Smooth muscle cell (in vitro differentiated cells): ENCODE measurements at regions not wholly inside any gene's neighbourhood (a gene's known extent, or its start where the extent isn't known, plus 50 kb on each side); places are given as distances from the start of the nearest gene placed in this dataset.

Experiments
- DNase-seq: peaks from one replicate; lab custom pipeline; 2025; ENCODE audit not compliant: unreplicated experiment; lab: John Stamatoyannopoulos, UW
- H2AFZ ChIP-seq: fragments of 200-600 bp; sonication (generic); 2 replicates; pipeline ENCODE4 v1.6.0; 2016; ENCODE audit warnings: antibody characterized with exemption, low read depth, mild to moderate bottlenecking
- H3F3A ChIP-seq: fragments of 200-600 bp; sonication (generic); 2 replicates; pipeline ENCODE4 v1.6.0; 2017; ENCODE audit warnings: antibody characterized with exemption, low read depth
- H3K27ac ChIP-seq: fragments of 200-600 bp; sonication (generic); 2 replicates; pipeline ENCODE4 v1.5.1; 2016; ENCODE audit warnings: low read depth, mild to moderate bottlenecking
- H3K27me3 ChIP-seq: fragments of 200-600 bp; sonication (generic); 2 replicates; pipeline ENCODE4 v1.6.1; 2016; ENCODE audit warnings: low read depth, mild to moderate bottlenecking
- H3K36me3 ChIP-seq: fragments of 200-600 bp; sonication (generic); 2 replicates; pipeline ENCODE4 v1.5.1; 2016; ENCODE audit warnings: low read depth
- H3K4me1 ChIP-seq: fragments of 200-600 bp; sonication (generic); 2 replicates; pipeline ENCODE4 v1.5.1; 2016; ENCODE audit warnings: low read depth
- H3K4me2 ChIP-seq: fragments of 200-600 bp; sonication (generic); 2 replicates; pipeline ENCODE4 v1.6.0; 2016; ENCODE audit warnings: mild to moderate bottlenecking
- H3K4me3 ChIP-seq: fragments of 200-600 bp; sonication (generic); 2 replicates; pipeline ENCODE4 v1.5.1; 2016; ENCODE audit warnings: mild to moderate bottlenecking
- H3K79me2 ChIP-seq: fragments of 200-600 bp; sonication (generic); 2 replicates; pipeline ENCODE4 v1.6.0; 2016; ENCODE audit warnings: low read depth, mild to moderate bottlenecking
- H3K9ac ChIP-seq: fragments of 200-600 bp; sonication (generic); 2 replicates; pipeline ENCODE4 v1.6.0; 2016; ENCODE audit warnings: low read depth
- H3K9me3 ChIP-seq: fragments of 200-600 bp; sonication (generic); replicated peaks from 2 replicates; pipeline ENCODE4 v1.5.1; 2016; ENCODE audit warnings: low read depth
- H4K20me1 ChIP-seq: fragments of 200-600 bp; sonication (generic); 2 replicates; pipeline ENCODE4 v1.6.0; 2016; ENCODE audit warnings: low read depth
- WGBS: methylation state at CpG from one replicate; pipeline ENCODE4 v1.1.7; 2016; ENCODE audit warnings: low lambda C conversion rate; 5-methylcytosine and 5-hydroxymethylcytosine counted together
- TF ChIP-seq, protein P1 (sequence below): fragments of 200-600 bp; sonication (generic); IDR thresholded peaks from 2 replicates; pipeline ENCODE4 v1.5.1; 2017; ENCODE audit warnings: borderline replicate concordance, mild to moderate bottlenecking, antibody characterized with exemption; ENCODE audit not compliant: insufficient read depth, poor library complexity, severe bottlenecking

DNA sequence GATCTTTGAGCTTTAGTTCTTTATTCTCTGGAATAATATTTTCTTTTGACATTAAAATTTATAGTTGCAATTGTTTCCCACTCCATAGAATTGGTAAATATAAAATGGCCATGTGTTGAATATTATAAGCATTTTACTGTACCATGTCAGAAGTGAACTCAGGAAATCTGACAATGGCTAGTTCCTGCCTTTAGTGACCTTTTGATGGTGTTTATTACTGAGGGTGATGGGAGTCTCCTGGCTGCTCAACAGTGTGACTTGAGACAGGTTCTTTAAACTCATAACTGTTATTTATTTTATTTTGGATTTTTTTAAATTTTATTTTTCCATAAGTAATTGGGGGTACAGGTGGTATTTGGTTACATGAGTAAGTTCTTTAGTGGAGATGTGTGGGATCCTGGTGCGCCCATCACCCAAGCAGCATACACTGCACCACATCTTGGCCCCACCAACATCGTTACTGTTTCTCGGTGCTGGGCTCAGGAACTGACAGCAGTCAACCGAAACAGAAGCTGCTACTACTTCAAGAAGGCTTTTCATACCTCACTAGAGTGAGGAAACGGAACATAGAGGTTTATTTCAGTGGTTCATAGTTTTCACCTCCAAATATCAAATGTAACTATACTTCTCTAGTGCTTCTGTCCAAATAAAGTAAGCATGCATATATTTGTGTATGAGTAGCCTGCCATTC lies 90.4 kb downstream of the PLEKHG1 start:
- H3K4me1 ChIP-seq, result peaks cover under 1% of the 10 kb centered on the region
- no peaks in the 10 kb centered on the region for H3K36me3 ChIP-seq
- no peaks in the 10 kb centered on the region for H4K20me1 ChIP-seq
- H3K4me3 ChIP-seq, result no peak overlapping the region
- H2AFZ ChIP-seq, result no peak overlapping the region
- H3K27me3 ChIP-seq, result no peaks in the 10 kb centered on the region
- peaks cover 2% of the 10 kb centered on the region for H3F3A ChIP-seq
- 94% methylated on average over 5 of the region's 5 CpGs for WGBS
- DNase-seq, result no peak
- no peaks in the 10 kb centered on the region for H3K79me2 ChIP-seq
- no peak overlapping the region for H3K27ac ChIP-seq
- H3K9ac ChIP-seq, result no peak overlapping the region
- no peaks in the 10 kb centered on the region for H3K9me3 ChIP-seq
- no peak overlapping the region for H3K4me2 ChIP-seq
- TF ChIP-seq, protein P1, sequence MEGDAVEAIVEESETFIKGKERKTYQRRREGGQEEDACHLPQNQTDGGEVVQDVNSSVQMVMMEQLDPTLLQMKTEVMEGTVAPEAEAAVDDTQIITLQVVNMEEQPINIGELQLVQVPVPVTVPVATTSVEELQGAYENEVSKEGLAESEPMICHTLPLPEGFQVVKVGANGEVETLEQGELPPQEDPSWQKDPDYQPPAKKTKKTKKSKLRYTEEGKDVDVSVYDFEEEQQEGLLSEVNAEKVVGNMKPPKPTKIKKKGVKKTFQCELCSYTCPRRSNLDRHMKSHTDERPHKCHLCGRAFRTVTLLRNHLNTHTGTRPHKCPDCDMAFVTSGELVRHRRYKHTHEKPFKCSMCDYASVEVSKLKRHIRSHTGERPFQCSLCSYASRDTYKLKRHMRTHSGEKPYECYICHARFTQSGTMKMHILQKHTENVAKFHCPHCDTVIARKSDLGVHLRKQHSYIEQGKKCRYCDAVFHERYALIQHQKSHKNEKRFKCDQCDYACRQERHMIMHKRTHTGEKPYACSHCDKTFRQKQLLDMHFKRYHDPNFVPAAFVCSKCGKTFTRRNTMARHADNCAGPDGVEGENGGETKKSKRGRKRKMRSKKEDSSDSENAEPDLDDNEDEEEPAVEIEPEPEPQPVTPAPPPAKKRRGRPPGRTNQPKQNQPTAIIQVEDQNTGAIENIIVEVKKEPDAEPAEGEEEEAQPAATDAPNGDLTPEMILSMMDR, result no peak

DNA sequence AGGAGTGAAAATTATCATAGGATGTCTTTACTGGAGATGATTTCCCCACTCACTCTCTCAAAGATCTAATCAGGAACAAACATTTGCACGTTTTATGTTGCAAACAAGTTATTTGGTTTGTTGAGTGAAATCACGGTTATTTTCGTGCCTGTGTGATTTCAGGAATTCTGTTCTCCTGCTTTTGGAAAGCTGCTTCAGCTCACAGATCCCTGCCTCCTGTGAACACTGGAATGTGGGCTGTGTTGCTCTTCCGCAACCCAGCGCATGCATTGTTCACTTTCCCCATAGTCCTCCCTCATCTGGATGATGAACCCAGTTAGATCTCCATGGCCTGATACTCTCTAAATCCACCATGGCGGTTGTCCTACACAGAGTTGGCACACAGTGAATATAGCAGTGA lies 91.0 kb downstream of the PLEKHG1 start:
- Histone ChIP-seq H3K36me3 (no peaks in the 10 kb centered on the region), H3K9ac (no peak overlapping the region), H3K27me3 (no peaks in the 10 kb centered on the region), H3K79me2 (no peaks in the 10 kb centered on the region), H3F3A (peaks cover 8% of the 10 kb centered on the region), H3K9me3 (no peaks in the 10 kb centered on the region), H3K4me1 (peaks cover 7% of the 10 kb centered on the region), H3K27ac (no peak overlapping the region), H3K4me3 (no peak overlapping the region), H3K4me2 (no peak overlapping the region), H4K20me1 (no peaks in the 10 kb centered on the region), H2AFZ (no peak overlapping the region)
- WGBS, result 82% methylated on average over 6 of the region's 6 CpGs
- TF ChIP-seq, protein P1, result no peak
- no peak for DNase-seq

DNA sequence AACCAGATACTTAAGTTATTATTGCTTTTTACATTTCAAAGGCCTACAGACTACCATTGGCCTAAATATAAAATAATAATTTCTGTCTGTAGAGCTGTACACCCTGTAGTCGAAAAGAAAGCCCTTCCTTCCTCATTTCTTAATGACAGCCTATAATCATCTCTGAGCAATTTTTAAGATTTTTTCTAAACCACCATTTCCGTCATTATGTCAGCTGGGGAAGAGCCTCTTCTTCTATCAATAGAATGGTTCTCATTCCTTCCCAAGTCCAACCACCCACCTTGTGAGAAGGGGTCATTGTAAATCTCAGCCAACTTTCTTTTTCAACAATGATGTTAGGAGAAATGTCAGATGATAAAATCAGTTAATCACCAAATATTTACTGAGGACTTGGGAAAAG lies 91.8 kb downstream of the PLEKHG1 start:
- Histone ChIP-seq H4K20me1 (no peaks in the 10 kb centered on the region), H3K4me2 (no peak overlapping the region), H3K9me3 (no peaks in the 10 kb centered on the region), H3F3A (peaks cover 15% of the 10 kb centered on the region), H3K36me3 (no peaks in the 10 kb centered on the region), H3K27ac (no peak overlapping the region), H3K27me3 (no peaks in the 10 kb centered on the region), H3K79me2 (no peaks in the 10 kb centered on the region), H3K4me3 (no peak overlapping the region), H3K9ac (no peak overlapping the region), H3K4me1 (peaks cover 15% of the 10 kb centered on the region), H2AFZ (no peak overlapping the region)
- no peak for DNase-seq
- WGBS, result 73% methylated on average over 2 of the region's 2 CpGs
- TF ChIP-seq, protein P1, result no peak

DNA sequence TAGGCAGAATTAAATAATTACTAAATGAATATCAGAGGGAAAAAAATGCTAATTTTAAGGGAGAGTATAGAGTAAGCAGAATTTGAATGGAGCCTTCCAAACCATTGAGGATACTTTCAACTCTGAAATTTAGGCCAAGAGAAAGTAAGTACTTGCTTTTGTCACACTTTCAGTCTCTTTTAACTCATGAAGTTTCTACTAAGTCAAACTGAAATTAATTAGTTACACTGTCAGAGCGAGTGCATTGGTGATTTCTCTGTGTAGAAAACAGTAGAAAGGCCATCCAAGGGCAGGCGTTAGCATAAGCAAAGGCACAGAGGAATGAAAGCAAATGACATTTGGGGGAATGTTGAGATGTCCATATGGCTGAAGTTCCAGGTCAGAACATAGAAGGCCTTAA lies 92.9 kb downstream of the PLEKHG1 start:
- 97% methylated on average over 2 of the region's 2 CpGs for WGBS

More for the DNA sequence above, 92.9 kb downstream of the PLEKHG1 start:
- H3K9ac ChIP-seq, result no peak overlapping the region
- no peaks in the 10 kb centered on the region for H3K36me3 ChIP-seq
- peaks cover 16% of the 10 kb centered on the region for H3F3A ChIP-seq
- no peak overlapping the region for H3K27ac ChIP-seq
- H4K20me1 ChIP-seq, result no peaks in the 10 kb centered on the region
- no peak overlapping the region for H2AFZ ChIP-seq
- H3K4me3 ChIP-seq, result no peak overlapping the region
- H3K4me2 ChIP-seq, result no peak overlapping the region
- TF ChIP-seq, protein P1, result no peak
- H3K27me3 ChIP-seq, result no peaks in the 10 kb centered on the region
- H3K79me2 ChIP-seq, result no peaks in the 10 kb centered on the region
- no peaks in the 10 kb centered on the region for H3K9me3 ChIP-seq
- H3K4me1 ChIP-seq, result peaks cover 16% of the 10 kb centered on the region
- DNase-seq, result no peak
